CD14-positive monocyte (primary cell): ENCODE measurements at regions not wholly inside any gene's neighbourhood (a gene's known extent, or its start where the extent isn't known, plus 50 kb on each side); places are given as distances from the start of the nearest gene placed in this dataset.

Experiments
- DNase-seq, 3 donors: peaks; one replicate each; pipeline ENCODE4 v3.0.0-alpha.2; 2011 to 2022
- H2AFZ ChIP-seq: 2 replicates; pipeline ENCODE4 v1.6.0; 2012; ENCODE audit warnings: mild to moderate bottlenecking, low read depth, low read length, inconsistent platforms; ENCODE audit not compliant: insufficient read depth, poor library complexity, severe bottlenecking
- H3K27ac ChIP-seq, 2 donors: 1 replicate in 1 of 2; 2 replicates in 1 of 2; pipeline ENCODE4 v1.5.1; 2012 to 2013; ENCODE audit warnings: low read length in 2 of 2, control low read depth in 1 of 2, inconsistent platforms in 1 of 2, low read depth in 1 of 2, mild to moderate bottlenecking in 1 of 2
- H3K27me3 ChIP-seq, 2 donors: one replicate each; pipeline versions ENCODE4 v1.6.0 to v1.6.1; 2011 to 2013; ENCODE audit warnings: low read length in 2 of 2; ENCODE audit not compliant: control insufficient read depth in 2 of 2, insufficient read depth in 2 of 2
- H3K36me3 ChIP-seq, 2 donors: replicated peaks in 1 of 2; 1 replicate in 1 of 2; 2 replicates in 1 of 2; pipeline versions ENCODE4 v1.5.1 to v1.6.1; 2012 to 2013; ENCODE audit warnings: low read length in 2 of 2, control low read depth in 1 of 2, inconsistent platforms in 1 of 2, mild to moderate bottlenecking in 1 of 2; ENCODE audit not compliant: insufficient read depth in 2 of 2, control insufficient read depth in 1 of 2
- H3K4me1 ChIP-seq, 2 donors: 1 replicate in 1 of 2; 2 replicates in 1 of 2; pipeline versions ENCODE4 v1.5.1 to v1.6.1; 2012 to 2013; ENCODE audit warnings: low read length in 2 of 2, control low read depth in 1 of 2, inconsistent platforms in 1 of 2, mild to moderate bottlenecking in 1 of 2, moderate library complexity in 1 of 2; ENCODE audit not compliant: insufficient read depth in 2 of 2, control insufficient read depth in 1 of 2
- H3K4me2 ChIP-seq: replicated peaks from 2 replicates; pipeline ENCODE3; 2012; ENCODE audit warnings: low read length, moderate library complexity, mild to moderate bottlenecking; ENCODE audit not compliant: poor library complexity, severe bottlenecking; ENCODE audit errors: extremely low read depth
- H3K4me3 ChIP-seq, 3 experiments: fragments of 200-600 bp in 1 of 3; sonication (generic) in 1 of 3; replicated peaks in 1 of 3; 1 replicate in 2 of 3; 2 replicates in 1 of 3; pipeline ENCODE4 v1.5.1; 2011 to 2013; ENCODE audit warnings: low read length in 3 of 3, mild to moderate bottlenecking in 3 of 3, control low read depth in 2 of 3, low read depth in 2 of 3, inconsistent platforms in 1 of 3, moderate library complexity in 1 of 3
- H3K79me2 ChIP-seq: 2 replicates; pipeline ENCODE4 v1.6.0; 2012; ENCODE audit warnings: mild to moderate bottlenecking, control low read depth, inconsistent platforms, low read length, moderate library complexity; ENCODE audit not compliant: insufficient read depth
- H3K9ac ChIP-seq: 2 replicates; pipeline ENCODE4 v1.6.0; 2017; ENCODE audit warnings: low read length, mild to moderate bottlenecking; ENCODE audit not compliant: insufficient read depth, poor library complexity, severe bottlenecking
- H3K9me3 ChIP-seq, 2 donors: replicated peaks in 1 of 2; 1 replicate in 1 of 2; 2 replicates in 1 of 2; pipeline versions ENCODE4 v1.5.1 to v1.6.1; 2012 to 2013; ENCODE audit warnings: low read length in 2 of 2, control low read depth in 1 of 2; ENCODE audit not compliant: control insufficient read depth in 1 of 2, insufficient read depth in 1 of 2
- H4K20me1 ChIP-seq: 2 replicates; pipeline ENCODE4 v1.6.0; 2012; ENCODE audit warnings: mild to moderate bottlenecking, low read length, control low read depth, moderate library complexity; ENCODE audit not compliant: insufficient read depth
- H3K27ac Mint-ChIP-seq, 7 donors: one replicate each; pipeline ENCODE4 v1.8.0; 2020; ENCODE audit warnings: mild to moderate bottlenecking in 7 of 7, mixed read lengths in 7 of 7, moderate library complexity in 6 of 7, inconsistent platforms in 2 of 7
- H3K27me3 Mint-ChIP-seq, 3 donors: one replicate each; pipeline ENCODE4 v1.8.0; 2021 to 2022; ENCODE audit warnings: low read depth in 3 of 3, mild to moderate bottlenecking in 3 of 3, mixed read lengths in 3 of 3, moderate library complexity in 3 of 3, inconsistent platforms in 1 of 3
- H3K36me3 Mint-ChIP-seq, 2 donors: one replicate each; pipeline ENCODE4 v1.8.0; 2020; ENCODE audit warnings: mixed read lengths in 2 of 2, inconsistent platforms in 1 of 2, mild to moderate bottlenecking in 1 of 2
- H3K4me1 Mint-ChIP-seq: one replicate; pipeline ENCODE4 v1.8.0; 2020; ENCODE audit warnings: mild to moderate bottlenecking, mixed read lengths
- H3K4me3 Mint-ChIP-seq, 2 donors: one replicate each; pipeline ENCODE4 v1.8.0; 2020; ENCODE audit warnings: mild to moderate bottlenecking in 2 of 2, mixed read lengths in 2 of 2, moderate library complexity in 1 of 2
- H3K9me3 Mint-ChIP-seq, 7 donors: one replicate each; pipeline ENCODE4 v1.8.0; 2020 to 2022; ENCODE audit warnings: mixed read lengths in 7 of 7, mild to moderate bottlenecking in 6 of 7, moderate library complexity in 6 of 7, inconsistent platforms in 2 of 7
- WGBS: methylation state at CpG from one replicate; pipeline ENCODE4 v1.1.5; 2013; ENCODE audit warnings: missing lambda C conversion rate; ENCODE audit not compliant: insufficient coverage; 5-methylcytosine and 5-hydroxymethylcytosine counted together
- intact Hi-C, 2 donors: fragments of 100-400 bp; cut with micrococcal nuclease; formaldehyde crosslinking; loops; one replicate each; pipeline versions ENCODE4 v1.15.0 to v1.15.1; 2023
- TF ChIP-seq, protein P1 (sequence below): fragments of 200-600 bp; IDR thresholded peaks from one replicate; pipeline ENCODE4 v1.8.0; 2022; ENCODE audit warnings: antibody characterized with exemption, mild to moderate bottlenecking

DNA sequence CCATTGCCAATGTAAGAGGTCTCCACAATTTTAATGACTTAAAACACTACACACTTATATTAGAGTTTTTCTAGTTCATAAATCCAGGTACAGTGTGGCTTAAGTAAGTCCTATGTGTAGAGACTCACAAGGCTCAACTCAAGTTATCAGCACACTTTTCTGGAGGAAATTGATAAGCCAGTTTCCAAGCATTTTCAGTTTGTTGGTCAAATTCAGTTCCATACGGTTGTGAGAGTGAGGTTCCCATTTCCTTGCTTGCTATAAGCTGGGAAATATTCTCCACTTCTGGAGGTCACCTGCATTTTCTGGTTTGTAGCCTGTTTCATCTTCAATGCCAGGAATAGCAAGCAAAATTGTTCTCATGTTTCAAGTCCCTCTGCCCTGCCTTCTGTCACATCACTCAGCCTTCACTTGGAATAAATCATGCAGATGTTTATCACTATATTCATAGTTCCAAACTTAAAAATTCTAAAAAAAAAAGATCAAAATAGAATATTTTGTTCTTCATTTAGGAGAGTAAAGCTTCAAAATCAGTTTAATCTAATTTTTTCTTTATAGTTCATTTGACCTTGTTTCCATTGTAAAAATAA is 1137.5 kb upstream of the INTU start:
- peaks cover 0 to 1% (median 0%) of the 10 kb centered on the region in 3 donors for H3K27me3 Mint-ChIP-seq
- H3K27ac Mint-ChIP-seq = no peak overlapping the region
- TF ChIP-seq, protein P1, sequence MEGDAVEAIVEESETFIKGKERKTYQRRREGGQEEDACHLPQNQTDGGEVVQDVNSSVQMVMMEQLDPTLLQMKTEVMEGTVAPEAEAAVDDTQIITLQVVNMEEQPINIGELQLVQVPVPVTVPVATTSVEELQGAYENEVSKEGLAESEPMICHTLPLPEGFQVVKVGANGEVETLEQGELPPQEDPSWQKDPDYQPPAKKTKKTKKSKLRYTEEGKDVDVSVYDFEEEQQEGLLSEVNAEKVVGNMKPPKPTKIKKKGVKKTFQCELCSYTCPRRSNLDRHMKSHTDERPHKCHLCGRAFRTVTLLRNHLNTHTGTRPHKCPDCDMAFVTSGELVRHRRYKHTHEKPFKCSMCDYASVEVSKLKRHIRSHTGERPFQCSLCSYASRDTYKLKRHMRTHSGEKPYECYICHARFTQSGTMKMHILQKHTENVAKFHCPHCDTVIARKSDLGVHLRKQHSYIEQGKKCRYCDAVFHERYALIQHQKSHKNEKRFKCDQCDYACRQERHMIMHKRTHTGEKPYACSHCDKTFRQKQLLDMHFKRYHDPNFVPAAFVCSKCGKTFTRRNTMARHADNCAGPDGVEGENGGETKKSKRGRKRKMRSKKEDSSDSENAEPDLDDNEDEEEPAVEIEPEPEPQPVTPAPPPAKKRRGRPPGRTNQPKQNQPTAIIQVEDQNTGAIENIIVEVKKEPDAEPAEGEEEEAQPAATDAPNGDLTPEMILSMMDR = no peak
- Histone ChIP-seq H3K4me1 (no peaks in the 10 kb centered on the region), H2AFZ (no peak overlapping the region), H3K9me3 (peaks cover 0 to under 1% of the 10 kb centered on the region in 2 donors), H3K79me2 (no peaks in the 10 kb centered on the region), H3K9ac (no peak overlapping the region), H3K36me3 (no peaks in the 10 kb centered on the region), H3K4me3 (no peak overlapping the region), H3K4me2 (no peak overlapping the region), H3K27me3 (no peaks in the 10 kb centered on the region), H4K20me1 (no peaks in the 10 kb centered on the region), H3K27ac (no peak overlapping the region)
- 64% methylated on average over 1 of the region's 1 CpG for WGBS
- no peaks in the 10 kb centered on the region for H3K4me1 Mint-ChIP-seq
- peaks cover 2 to 12% (median 7%) of the 10 kb centered on the region in 7 donors for H3K9me3 Mint-ChIP-seq
- no peak for DNase-seq
- no peak overlapping the region for H3K4me3 Mint-ChIP-seq
- intact Hi-C loops = no loop called here
- H3K36me3 Mint-ChIP-seq = no peaks in the 10 kb centered on the region

GRCh38 chr4:126512979-126513378 is 1119.8 kb upstream of the INTU start:
- intact Hi-C loops = no loop called here
- H3K4me2 ChIP-seq = no peak overlapping the region
- no peaks in the 10 kb centered on the region for H3K4me1 ChIP-seq
- H3K36me3 ChIP-seq = no peaks in the 10 kb centered on the region
- no peak overlapping the region for H3K4me3 ChIP-seq
- no peaks in the 10 kb centered on the region for H4K20me1 ChIP-seq
- H3K27ac ChIP-seq = no peak overlapping the region
- whole genome bisulfite sequencing = no CpG with 5 or more reads among the region's 1 CpG
- no peak overlapping the region for H3K9ac ChIP-seq
- no peak for DNase-seq
- no peaks in the 10 kb centered on the region for H3K79me2 ChIP-seq
- Mint-ChIP-seq H3K27ac (no peak overlapping the region), H3K4me1 (no peaks in the 10 kb centered on the region), H3K36me3 (no peaks in the 10 kb centered on the region), H3K4me3 (no peak overlapping the region), H3K9me3 (peaks cover 0 to 4% (median 0%) of the 10 kb centered on the region in 7 donors), H3K27me3 (peaks cover 0 to 4% (median 0%) of the 10 kb centered on the region in 3 donors)
- no peaks in the 10 kb centered on the region for H3K9me3 ChIP-seq
- H2AFZ ChIP-seq = no peak overlapping the region
- TF ChIP-seq, protein P1 = no peak
- H3K27me3 ChIP-seq = no peaks in the 10 kb centered on the region
